Activated B cell treated with CpG ODN at 0.5 μM for 24 hours (primary cell): ENCODE measurements at regions not wholly inside any gene's neighbourhood (a gene's known extent, or its start where the extent isn't known, plus 50 kb on each side); places are given as distances from the start of the nearest gene placed in this dataset.

Experiments used
- ATAC-seq: fragments of 200-7000 bp; cut with Tn5 transposase; one replicate; pipeline ENCODE4 v1.10.0; 2021; ENCODE audit warnings: low read depth, mild to moderate bottlenecking, moderate library complexity
- CTCF ChIA-PET: fragments of 350-600 bp; sonication (Branson Sonifier 250); formaldehyde crosslinking; loops from one replicate; lab custom pipeline; 2021; ENCODE audit warnings: antibody characterized with exemption; lab: Charles Lee
- POLR2A ChIA-PET: fragments of 350-600 bp; sonication (Branson Sonifier 250); formaldehyde crosslinking; loops from one replicate; lab custom pipeline; 2021; ENCODE audit warnings: antibody characterized with exemption; lab: Charles Lee
- DNase-seq: peaks from one replicate; pipeline ENCODE4 v3.0.0; 2022
- H3K27ac Mint-ChIP-seq: one replicate; pipeline ENCODE4 v1.8.0; 2020; ENCODE audit warnings: mixed read lengths
- H3K27me3 Mint-ChIP-seq: one replicate; pipeline ENCODE4 v1.8.0; 2021; ENCODE audit warnings: mixed read lengths
- H3K36me3 Mint-ChIP-seq: one replicate; pipeline ENCODE4 v1.8.0; 2021; ENCODE audit warnings: low read depth, mixed read lengths
- H3K4me1 Mint-ChIP-seq: one replicate; pipeline ENCODE4 v1.8.0; 2021; ENCODE audit warnings: mixed read lengths
- H3K4me3 Mint-ChIP-seq: one replicate; pipeline ENCODE4 v1.8.0; 2020; ENCODE audit warnings: mild to moderate bottlenecking, mixed read lengths
- H3K9me3 Mint-ChIP-seq: one replicate; pipeline ENCODE4 v1.8.0; 2020; ENCODE audit warnings: mixed read lengths
- CTCF ChIP-seq: fragments of 200-600 bp; IDR thresholded peaks from one replicate; pipeline ENCODE4 v1.8.0; 2022; ENCODE audit warnings: antibody characterized with exemption, mild to moderate bottlenecking
- intact Hi-C: fragments of 100-400 bp; cut with micrococcal nuclease; formaldehyde crosslinking; loops from one replicate; pipeline ENCODE4 v1.15.1; 2024

- DNase-seq (no peak), ATAC-seq (no peak)
- Mint-ChIP-seq H3K9me3 (peaks cover 4% of the 10 kb centered on the region), H3K27me3 (peaks cover 6% of the 10 kb centered on the region), H3K4me1 (peaks cover 3% of the 10 kb centered on the region), H3K4me3 (no peak overlapping the region), H3K36me3 (no peaks in the 10 kb centered on the region), H3K27ac (no peak overlapping the region)
- POLR2A ChIA-PET: no interaction called here
- TF ChIP-seq CTCF: no peak
- intact Hi-C loops: no loop called here
- CTCF ChIA-PET: no interaction called here
Observed at GRCh38 chr5:159836691-159837090, 79.6 kb upstream of the ADRA1B start.

GRCh38 chr5:159837860-159838259 lies 78.4 kb upstream of the ADRA1B start:
- ATAC-seq (no peak), DNase-seq (no peak)
- Mint-ChIP-seq H3K4me3 (no peak overlapping the region), H3K27ac (no peak overlapping the region), H3K4me1 (peaks cover 3% of the 10 kb centered on the region), H3K9me3 (peaks cover 4% of the 10 kb centered on the region), H3K36me3 (no peaks in the 10 kb centered on the region), H3K27me3 (peaks cover 10% of the 10 kb centered on the region)
- ChIA-PET CTCF (no interaction called here), POLR2A (no interaction called here)
- TF ChIP-seq CTCF: no peak
- intact Hi-C loops: no loop called here

DNA sequence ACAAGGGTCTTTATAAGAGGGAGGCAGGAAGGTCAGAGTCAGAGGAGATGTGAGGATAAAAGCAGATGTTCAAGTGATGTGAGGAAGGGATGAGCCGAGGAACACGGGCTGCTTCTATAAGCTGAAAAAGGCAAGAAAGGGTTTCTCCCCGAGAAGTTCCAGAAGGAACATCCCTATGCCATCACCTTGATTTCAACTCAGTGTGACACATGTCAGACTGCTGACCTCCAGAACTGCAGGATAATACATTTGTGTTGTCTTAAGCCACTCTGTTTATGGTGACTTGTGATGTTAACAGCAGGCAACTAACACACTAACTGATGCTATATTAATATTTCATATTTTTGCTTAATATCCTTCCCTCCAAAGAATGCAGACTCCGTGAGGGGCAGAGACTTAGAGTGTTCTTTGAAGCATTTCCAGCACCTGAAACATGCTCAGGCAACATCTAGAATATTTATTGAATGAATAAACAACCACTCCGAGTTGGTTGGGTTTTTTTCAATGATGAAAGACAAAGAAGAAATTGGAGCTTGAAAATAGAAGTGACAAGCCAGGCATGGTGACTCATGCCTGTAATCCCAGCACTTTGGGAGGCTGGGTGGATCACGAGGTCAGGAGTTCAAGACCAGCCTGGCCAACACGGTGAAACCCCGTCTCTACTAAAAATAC lies 77.6 kb upstream of the ADRA1B start:
- intact Hi-C loops: no loop called here
- CTCF ChIA-PET: no interaction called here

DNA sequence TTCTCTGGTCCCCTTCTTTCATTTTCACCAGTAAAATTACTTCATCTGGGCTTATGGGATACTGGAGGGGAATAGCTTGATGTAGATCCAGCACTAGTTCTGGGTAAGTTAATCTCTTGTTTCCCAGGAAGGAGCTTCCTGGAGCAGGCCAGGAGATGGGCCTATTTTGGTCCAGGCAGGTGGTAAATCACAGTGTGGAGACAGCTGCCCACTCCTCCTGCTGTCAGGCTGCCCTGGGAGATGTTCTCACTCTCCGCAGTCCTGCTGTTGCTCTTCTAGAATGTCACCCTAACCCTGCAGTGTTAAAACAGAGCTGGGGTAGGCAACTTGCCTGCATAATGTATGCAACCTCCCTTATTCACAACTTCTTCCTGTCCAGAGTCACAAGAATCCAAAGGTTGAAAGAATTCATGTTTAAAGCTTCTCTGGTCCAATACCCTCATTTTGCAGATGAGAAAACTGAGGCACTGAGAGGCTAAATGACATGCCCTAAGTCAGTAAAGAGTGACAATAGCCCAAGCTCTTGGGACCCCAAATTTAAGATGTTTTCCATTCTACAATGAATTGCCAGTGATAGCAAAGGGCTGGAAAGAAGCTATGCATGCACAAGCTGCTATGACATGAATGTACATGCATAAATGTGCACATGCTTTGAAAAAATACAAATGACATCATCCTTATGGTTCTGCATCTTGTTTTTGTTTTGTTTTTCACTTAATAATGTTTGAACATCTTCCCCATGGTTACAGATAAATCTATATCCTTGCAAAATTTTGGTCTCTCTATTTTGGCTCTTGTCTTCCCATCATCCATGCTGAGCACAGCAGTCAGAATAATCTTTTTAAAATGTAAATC lies 71.8 kb upstream of the ADRA1B start:
- no peak for DNase-seq
- H3K27me3 Mint-ChIP-seq: peaks cover 8% of the 10 kb centered on the region
- intact Hi-C loops: no loop called here
- CTCF ChIA-PET: no interaction called here
- no peak for ATAC-seq
- H3K4me3 Mint-ChIP-seq: no peak overlapping the region
- TF ChIP-seq CTCF: no peak
- no peaks in the 10 kb centered on the region for H3K9me3 Mint-ChIP-seq
- no peaks in the 10 kb centered on the region for H3K4me1 Mint-ChIP-seq
- H3K36me3 Mint-ChIP-seq: no peaks in the 10 kb centered on the region
- POLR2A ChIA-PET: no interaction called here
- no peak overlapping the region for H3K27ac Mint-ChIP-seq

More for the DNA sequence above, 77.6 kb upstream of the ADRA1B start:
- Mint-ChIP-seq H3K27me3 (peaks cover 10% of the 10 kb centered on the region), H3K36me3 (no peaks in the 10 kb centered on the region), H3K4me3 (no peak overlapping the region), H3K4me1 (peaks cover 2% of the 10 kb centered on the region), H3K9me3 (peaks cover 4% of the 10 kb centered on the region), H3K27ac (no peak overlapping the region)
- POLR2A ChIA-PET: no interaction called here
- no peak for TF ChIP-seq CTCF
- DNase-seq (no peak), ATAC-seq (no peak)

DNA sequence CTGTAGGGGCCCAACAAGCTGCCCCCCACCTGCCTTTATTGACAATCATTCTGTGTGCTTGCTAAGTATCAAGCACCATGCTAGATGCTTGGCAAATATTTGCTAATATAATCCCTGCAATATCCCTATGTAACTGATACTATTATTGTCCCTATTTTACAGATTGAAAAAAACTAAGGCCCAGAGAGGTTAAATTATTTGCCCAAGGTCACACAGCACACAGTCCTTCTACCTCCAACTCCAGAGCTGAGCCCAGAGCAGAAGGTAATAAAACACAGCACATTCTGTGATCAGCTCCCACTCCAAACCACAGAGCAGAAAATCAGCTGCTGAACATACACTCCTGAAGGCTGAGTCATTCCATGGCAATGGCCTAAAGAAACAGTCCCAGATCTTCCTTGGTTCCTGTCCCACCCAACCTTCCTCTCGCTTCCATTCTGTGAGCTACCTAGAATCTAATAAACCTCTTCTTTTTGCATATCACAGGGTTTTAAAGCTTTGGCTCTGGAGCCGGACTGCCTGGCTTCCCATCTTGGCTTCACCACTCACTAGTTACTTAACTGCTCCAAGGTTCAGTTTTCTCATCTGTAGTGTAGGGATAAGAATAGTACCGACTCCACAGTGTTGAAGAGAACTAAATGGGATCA lies 66.7 kb upstream of the ADRA1B start:
- ChIA-PET CTCF (no interaction called here), POLR2A (no interaction called here)
- H3K9me3 Mint-ChIP-seq: peaks cover 2% of the 10 kb centered on the region
- intact Hi-C loops: no loop called here
- H3K36me3 Mint-ChIP-seq: no peaks in the 10 kb centered on the region
- peaks cover 11% of the 10 kb centered on the region for H3K27me3 Mint-ChIP-seq
- TF ChIP-seq CTCF: no peak
- no peak overlapping the region for H3K27ac Mint-ChIP-seq
- no peak for ATAC-seq
- no peak overlapping the region for H3K4me3 Mint-ChIP-seq
- DNase-seq: no peak
- H3K4me1 Mint-ChIP-seq: no peaks in the 10 kb centered on the region
